ENCODE measurements at regions not wholly inside any gene's neighbourhood (a gene's known extent, or its start where the extent isn't known, plus 50 kb on each side); places are given as distances from the start of the nearest gene placed in this dataset.
"Not testable (repeated sequence)": the region's sequence is repeated elsewhere in the genome, so short reads cannot be mapped to it uniquely, and the experiment has no call there.

DNA sequence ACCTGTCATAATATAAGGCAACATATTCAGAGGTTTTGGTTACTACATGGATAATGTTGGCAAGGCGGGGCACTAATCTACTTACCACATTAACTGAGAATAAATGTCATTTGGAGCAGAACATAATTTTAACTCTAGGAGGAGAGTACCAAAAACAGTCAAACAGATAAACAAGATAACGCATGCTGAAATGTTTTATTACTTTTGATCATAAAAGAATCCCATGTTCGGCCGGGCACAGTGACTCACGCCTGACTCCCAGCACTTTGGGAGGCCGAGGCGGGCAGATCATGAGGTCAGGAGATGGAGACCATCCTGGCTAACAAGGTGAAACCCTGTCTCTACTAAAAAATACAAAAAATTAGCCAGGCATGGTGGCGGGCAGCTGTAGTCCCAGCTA is 173.8 kb upstream of the NUDT12 start:
- not testable (repeated sequence) for TF ChIP-seq EZH2phosphoT487 (IDR thresholded peaks at IDR 0.05; ENCODE audit: borderline replicate concordance); ZBTB33 (IDR thresholded peaks at IDR 0.05; ENCODE audit: extremely low read depth, insufficient replicate concordance, low read length); CTCF (IDR thresholded peaks at IDR 0.05 in 2 of 3, conservative IDR thresholded peaks at IDR 0.05 in 1 of 3; ENCODE audit: borderline replicate concordance in 1 of 3, insufficient read depth in 1 of 3, low read depth in 2 of 3, low read length in 2 of 3); YY1 (IDR thresholded peaks at IDR 0.05; ENCODE audit: extremely low read depth, insufficient replicate concordance, low read depth, low read length); POLR2AphosphoS5 (IDR thresholded peaks at IDR 0.05; ENCODE audit: low read depth, low read length); EGR1 (IDR thresholded peaks at IDR 0.05; ENCODE audit: low read depth); POLR2A (IDR thresholded peaks at IDR 0.05; ENCODE audit: borderline replicate concordance, extremely low read depth, insufficient read depth, insufficient read length); RAD21 (IDR thresholded peaks at IDR 0.05; ENCODE audit: low read depth)

All from HCT116 (cell line).